ENCODE measurements at regions not wholly inside any gene's neighbourhood (a gene's known extent, or its start where the extent isn't known, plus 50 kb on each side); places are given as distances from the start of the nearest gene placed in this dataset.

DNA sequence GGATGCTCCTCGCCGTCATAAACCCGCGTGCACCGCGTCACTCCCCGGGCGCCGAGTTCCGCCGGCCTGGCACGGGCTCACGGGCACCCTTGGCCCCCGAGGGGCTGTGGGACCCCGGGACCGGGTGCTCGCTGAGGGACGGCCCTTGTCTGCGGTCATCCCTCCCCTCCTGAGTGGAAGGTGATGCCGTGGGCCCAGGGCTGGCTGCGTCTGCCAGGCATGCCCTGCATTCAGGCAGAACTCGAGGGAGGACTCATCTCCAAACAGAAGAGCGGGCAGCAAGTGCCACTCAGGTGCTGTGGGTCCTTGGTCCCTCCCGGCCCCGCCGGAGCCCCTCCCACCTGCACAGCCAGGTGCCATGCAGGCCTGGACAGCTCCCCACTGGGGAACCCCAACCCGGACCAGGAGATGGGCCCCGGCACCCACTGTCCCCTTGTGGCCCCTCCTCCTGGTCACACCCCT, 61.3 kb downstream of the UNCX start:
- H3K36me3 ChIP-seq, result no peaks in the 10 kb centered on the region
- peaks cover 0 to 3% of the 10 kb centered on the region in 2 donors for H3K4me1 ChIP-seq
- H3K27ac ChIP-seq, result no peak overlapping the region
- H3K27me3 ChIP-seq, result peaks cover 29% of the 10 kb centered on the region
- no peak for TF ChIP-seq CTCF (IDR thresholded peaks at IDR 0.05)
- intact Hi-C loops (cut with DNase I), result no loop called here
- no peak for DNase-seq (ENCODE audit: low spot score in 2 of 2)
- no peaks in the 10 kb centered on the region for H3K9me3 ChIP-seq
- H3K4me3 ChIP-seq, result no peak overlapping the region

- Histone ChIP-seq H3K27me3 (peaks cover 31% of the 10 kb centered on the region), H3K4me1 (no peaks in the 10 kb centered on the region), H3K9me3 (no peaks in the 10 kb centered on the region), H3K4me3 (no peak overlapping the region), H3K27ac (no peak overlapping the region), H3K36me3 (no peaks in the 10 kb centered on the region)
- intact Hi-C loops (cut with DNase I), result no loop called here
- no peak for TF ChIP-seq CTCF (IDR thresholded peaks at IDR 0.05)
- DNase-seq (ENCODE audit: low spot score in 2 of 2), result no peak
Observed at GRCh38 chr7:1295776-1296355, 63.2 kb downstream of the UNCX start.

- no peak overlapping the region for H3K4me3 ChIP-seq
- H3K36me3 ChIP-seq, result no peaks in the 10 kb centered on the region
- no peaks in the 10 kb centered on the region for H3K4me1 ChIP-seq
- no peak for TF ChIP-seq CTCF (IDR thresholded peaks at IDR 0.05)
- no peak overlapping the region for H3K27ac ChIP-seq
- H3K9me3 ChIP-seq, result no peaks in the 10 kb centered on the region
- intact Hi-C loops (cut with DNase I), result no loop called here
- DNase-seq (ENCODE audit: low spot score in 2 of 2), result no peak
- peaks cover 31% of the 10 kb centered on the region for H3K27me3 ChIP-seq
Observed at GRCh38 chr7:1296356-1296981, 63.8 kb downstream of the UNCX start.

DNA sequence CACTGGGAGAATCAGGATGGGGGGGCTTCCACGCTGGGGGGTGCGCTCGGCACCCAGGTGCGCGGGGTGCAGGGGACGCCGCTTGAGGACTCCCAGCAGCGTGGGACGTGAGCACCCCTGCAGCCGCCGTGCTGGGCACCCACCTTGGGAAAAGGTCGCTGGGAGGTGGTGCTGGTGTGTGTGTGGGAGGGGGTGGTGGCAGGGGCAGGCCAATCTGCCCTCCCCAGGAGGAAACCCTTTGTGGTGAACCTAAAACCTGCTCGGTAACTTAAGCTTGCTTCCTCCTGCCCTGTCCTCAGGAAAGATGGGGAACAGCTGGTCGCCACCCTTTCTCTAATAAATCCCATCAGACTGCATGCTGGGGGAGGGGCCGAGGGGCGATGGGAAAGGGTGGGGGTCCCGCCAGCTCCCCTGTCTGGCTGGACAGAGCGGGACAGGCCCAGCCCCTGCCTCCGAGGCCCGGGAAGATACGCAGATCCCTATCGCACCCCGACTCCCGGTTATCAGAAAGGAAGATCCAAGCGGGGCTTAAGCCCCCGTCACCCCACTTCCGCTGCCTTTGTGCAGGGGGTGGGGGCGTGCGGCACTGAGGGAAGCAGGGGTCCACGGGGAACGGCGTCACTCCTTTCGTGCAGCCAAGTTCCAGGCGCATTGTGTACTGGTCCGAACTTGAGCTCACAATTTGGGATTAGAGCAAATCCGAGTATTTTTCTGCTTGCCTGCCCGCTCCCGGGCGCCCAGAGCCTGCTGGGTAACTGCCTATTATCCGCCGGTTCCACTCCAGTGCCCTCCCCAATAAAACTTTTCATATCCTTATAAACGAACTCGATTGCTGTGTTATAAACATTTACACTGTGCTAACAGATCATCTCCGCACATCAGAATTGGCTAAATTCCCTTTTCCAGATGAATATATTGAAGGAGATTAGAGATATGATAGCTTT, 64.6 kb downstream of the UNCX start:
- Histone ChIP-seq H3K27me3 (peaks cover 27% of the 10 kb centered on the region), H3K9me3 (no peaks in the 10 kb centered on the region), H3K36me3 (no peaks in the 10 kb centered on the region), H3K4me1 (no peaks in the 10 kb centered on the region), H3K27ac (no peak overlapping the region), H3K4me3 (no peak overlapping the region)
- intact Hi-C loops (cut with DNase I), result no loop called here
- no peak for TF ChIP-seq CTCF (IDR thresholded peaks at IDR 0.05)
- DNase-seq (ENCODE audit: low spot score in 2 of 2), result no peak

DNA sequence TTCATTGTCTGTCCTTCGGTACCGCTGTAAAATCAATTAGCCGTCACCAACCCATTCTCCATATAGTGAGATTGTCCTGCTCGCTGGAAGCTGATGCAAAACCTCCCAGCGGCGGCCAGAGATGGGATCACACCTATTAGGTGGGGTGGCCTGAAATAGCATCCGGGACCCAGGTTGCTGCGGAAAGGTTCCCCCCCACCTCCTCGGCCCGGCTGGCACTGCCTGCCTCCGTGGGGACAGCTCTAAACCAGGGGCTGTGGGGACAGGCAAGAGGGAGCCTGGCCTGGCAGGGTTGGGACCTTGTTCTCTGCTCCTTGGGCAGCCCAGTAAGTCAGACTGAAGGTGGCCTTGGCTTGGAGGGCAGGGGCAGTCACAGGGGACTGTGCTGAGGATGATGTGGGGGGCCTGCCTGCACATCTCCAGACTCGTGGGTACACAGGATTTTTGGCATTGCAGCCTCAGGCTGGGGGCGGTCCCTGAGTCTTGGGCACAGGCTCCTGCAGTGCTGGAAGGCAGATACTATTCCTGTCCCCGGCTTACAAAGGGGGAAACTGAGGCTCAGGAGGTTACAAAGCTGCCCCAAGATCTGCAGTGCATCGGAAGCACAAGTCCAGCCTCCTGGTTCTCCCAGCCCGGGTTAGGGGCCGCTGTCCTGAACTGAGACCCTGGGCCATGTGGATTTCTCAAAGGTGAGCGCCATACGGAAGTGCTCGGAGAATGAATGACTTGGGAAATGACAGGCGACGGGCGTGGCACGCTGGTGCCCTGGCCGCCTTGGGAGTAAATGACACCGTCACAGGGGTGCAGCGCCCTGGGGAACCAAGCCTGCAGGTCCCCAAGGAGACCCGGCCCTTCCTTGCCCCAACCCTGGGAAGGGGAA, 65.6 kb downstream of the UNCX start:
- H3K4me1 ChIP-seq, result no peaks in the 10 kb centered on the region
- TF ChIP-seq CTCF (IDR thresholded peaks at IDR 0.05), result no peak
- peaks cover 27% of the 10 kb centered on the region for H3K27me3 ChIP-seq
- DNase-seq (ENCODE audit: low spot score in 2 of 2), result no peak
- intact Hi-C loops (cut with DNase I), result no loop called here
- no peak overlapping the region for H3K4me3 ChIP-seq
- no peaks in the 10 kb centered on the region for H3K9me3 ChIP-seq
- no peak overlapping the region for H3K27ac ChIP-seq
- no peaks in the 10 kb centered on the region for H3K36me3 ChIP-seq

Measured in ascending aorta (tissue), 2 donors.